ENCODE measurements at regions not wholly inside any gene's neighbourhood (a gene's known extent, or its start where the extent isn't known, plus 50 kb on each side); places are given as distances from the start of the nearest gene placed in this dataset.

- DNase-seq (ENCODE audit: extremely low read depth in 1 of 4, low spot score in 3 of 4) (no peak), FAIRE-seq (no peak), ATAC-seq (no peak)
- H3K9me3 ChIP-seq (replicated peaks; ENCODE audit: control insufficient read depth, insufficient read depth, low read depth, low read length), result no peaks in the 10 kb centered on the region
- H3K4me3 ChIP-seq, result no peak overlapping the region
- H3K27me3 ChIP-seq (ENCODE audit: control insufficient read depth in 2 of 2, insufficient read depth in 2 of 2, low read length in 2 of 2), result peaks cover 0 to 3% of the 10 kb centered on the region in 2 experiments; a peak in 1 of 5 replicates
- 0% methylated on average over 2 of the region's 2 CpGs for WGBS (ENCODE audit: insufficient coverage, low coverage, missing lambda C conversion rate)
- no peaks in the 10 kb centered on the region for H4K20me1 ChIP-seq (replicated peaks; ENCODE audit: control insufficient read depth, insufficient read depth, low read length)
- no peak overlapping the region for H2AFZ ChIP-seq (ENCODE audit: low read depth, low read length)
- ChIA-PET POLR2A (no interaction called here), CTCF (ENCODE audit: low intra/inter-chr PET ratio) (no interaction called here)
- H3K27ac ChIP-seq (ENCODE audit: extremely low read depth, low read depth, low read length), result no peak overlapping the region
- H3K4me1 ChIP-seq (replicated peaks in 1 of 2; ENCODE audit: control insufficient read depth in 2 of 2, insufficient read depth in 2 of 2, low read length in 2 of 2), result no peaks in the 10 kb centered on the region
- no peak overlapping the region for H3K4me2 ChIP-seq (ENCODE audit: insufficient read depth, low read length)
- H3K9ac ChIP-seq (ENCODE audit: insufficient read depth in 1 of 2, low read depth in 2 of 2, low read length in 2 of 2), result no peak overlapping the region
- no peaks in the 10 kb centered on the region for H3K36me3 ChIP-seq (ENCODE audit: control insufficient read depth, insufficient read depth, low read length)
- H3K9me1 ChIP-seq (ENCODE audit: control insufficient read depth, insufficient read depth, low read length), result no peaks in the 10 kb centered on the region
- intact Hi-C loops (cut with micrococcal nuclease), result no loop called here
- H3K79me2 ChIP-seq (ENCODE audit: control insufficient read depth, insufficient read depth, low read length), result no peaks in the 10 kb centered on the region
- BruUV-seq (replicated peaks), result no TSS peak
- in situ Hi-C loops (cut with MboI), result no loop called here
- TF ChIP-seq PRMT5 (CRISPR knock-in tag; IDR thresholded peaks at IDR 0.05) (no peak), KDM1A (IDR thresholded peaks at IDR 0.05) (no peak), RFX7 (CRISPR knock-in tag; IDR thresholded peaks at IDR 0.05) (no peak), PBX2 (CRISPR knock-in tag; IDR thresholded peaks at IDR 0.05; ENCODE audit: low read depth) (no peak), PBX2 (tag; conservative IDR thresholded peaks at IDR 0.05; ENCODE audit: low read depth) (no peak), CUX1 (CRISPR knock-in tag; IDR thresholded peaks at IDR 0.05) (no peak), ZNF445 (CRISPR knock-in tag; IDR thresholded peaks at IDR 0.05; ENCODE audit: low read depth) (no peak)
These were observed 316.7 kb upstream of the SLC30A5 start for GRCh38 chr5:68777135-68777534.

All from K562 (cell line).